Breast epithelium (tissue), 3 donors: ENCODE measurements at regions not wholly inside any gene's neighbourhood (a gene's known extent, or its start where the extent isn't known, plus 50 kb on each side); places are given as distances from the start of the nearest gene placed in this dataset.

Experiments used
- POLR2A ChIP-seq: fragments of 450-650 bp; IDR thresholded peaks from one replicate; pipeline ENCODE4 v1.6.1; 2016; ENCODE audit warnings: antibody characterized with exemption, mild to moderate bottlenecking, moderate library complexity
- POLR2AphosphoS5 ChIP-seq, 3 donors: sonication (generic); formaldehyde crosslinking; IDR thresholded peaks; one replicate each; pipeline ENCODE4 v1.6.1; 2017; ENCODE audit warnings: antibody characterized with exemption in 3 of 3
- TF ChIP-seq, protein P1 (sequence below), 3 donors: fragments of 450-650 bp; IDR thresholded peaks; one replicate each; pipeline ENCODE4 v1.5.1; 2016 to 2017; ENCODE audit warnings: antibody characterized with exemption in 3 of 3, mild to moderate bottlenecking in 3 of 3, moderate library complexity in 3 of 3

- TF ChIP-seq POLR2A: no peak
- TF ChIP-seq POLR2AphosphoS5 (IDR thresholded peaks at IDR 0.05): no peak
- TF ChIP-seq, protein P1, sequence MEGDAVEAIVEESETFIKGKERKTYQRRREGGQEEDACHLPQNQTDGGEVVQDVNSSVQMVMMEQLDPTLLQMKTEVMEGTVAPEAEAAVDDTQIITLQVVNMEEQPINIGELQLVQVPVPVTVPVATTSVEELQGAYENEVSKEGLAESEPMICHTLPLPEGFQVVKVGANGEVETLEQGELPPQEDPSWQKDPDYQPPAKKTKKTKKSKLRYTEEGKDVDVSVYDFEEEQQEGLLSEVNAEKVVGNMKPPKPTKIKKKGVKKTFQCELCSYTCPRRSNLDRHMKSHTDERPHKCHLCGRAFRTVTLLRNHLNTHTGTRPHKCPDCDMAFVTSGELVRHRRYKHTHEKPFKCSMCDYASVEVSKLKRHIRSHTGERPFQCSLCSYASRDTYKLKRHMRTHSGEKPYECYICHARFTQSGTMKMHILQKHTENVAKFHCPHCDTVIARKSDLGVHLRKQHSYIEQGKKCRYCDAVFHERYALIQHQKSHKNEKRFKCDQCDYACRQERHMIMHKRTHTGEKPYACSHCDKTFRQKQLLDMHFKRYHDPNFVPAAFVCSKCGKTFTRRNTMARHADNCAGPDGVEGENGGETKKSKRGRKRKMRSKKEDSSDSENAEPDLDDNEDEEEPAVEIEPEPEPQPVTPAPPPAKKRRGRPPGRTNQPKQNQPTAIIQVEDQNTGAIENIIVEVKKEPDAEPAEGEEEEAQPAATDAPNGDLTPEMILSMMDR (IDR thresholded peaks at IDR 0.05): no peak
Measured at GRCh38 chr14:101185946-101186345, 282.4 kb upstream of the RTL1 start.
